NCI-H187 treated with DMSO at 0.1 percent for 48 hours (cell line): ENCODE measurements at regions not wholly inside any gene's neighbourhood (a gene's known extent, or its start where the extent isn't known, plus 50 kb on each side); places are given as distances from the start of the nearest gene placed in this dataset.

Source experiments
- DNase-seq: peaks from one replicate; lab custom pipeline; 2025; lab: John Stamatoyannopoulos, UW

- peak; percentile 39 for DNase-seq
These were observed 621.9 kb upstream of the SOX11 start for GRCh38 chr2:5070257-5070656.

- no peak for DNase-seq
These were observed 617.5 kb upstream of the SOX11 start for GRCh38 chr2:5074733-5075132.

- peak; percentile 96 for DNase-seq
These were observed 615.6 kb upstream of the SOX11 start for GRCh38 chr2:5076599-5076998.

GRCh38 chr2:5077479-5078089, 614.6 kb upstream of the SOX11 start:
- DNase-seq: peak; percentile 22

- DNase-seq: no peak
These were observed 608.8 kb upstream of the SOX11 start for GRCh38 chr2:5083402-5083801.

- no peak for DNase-seq
These were observed 602.8 kb upstream of the SOX11 start for GRCh38 chr2:5089409-5089808.

GRCh38 chr2:5093056-5093455, 599.1 kb upstream of the SOX11 start:
- no peak for DNase-seq

GRCh38 chr2:5093518-5093917, 598.7 kb upstream of the SOX11 start:
- no peak for DNase-seq

- no peak for DNase-seq
These were observed 598.0 kb upstream of the SOX11 start for GRCh38 chr2:5094192-5094591.

- DNase-seq: no peak
These were observed 593.9 kb upstream of the SOX11 start for GRCh38 chr2:5098286-5098685.

- DNase-seq: no peak
These were observed 589.4 kb upstream of the SOX11 start for GRCh38 chr2:5102823-5103222.

- peak; percentile 85 for DNase-seq
These were observed 580.6 kb upstream of the SOX11 start for GRCh38 chr2:5111581-5111980.

GRCh38 chr2:5119046-5119445, 573.1 kb upstream of the SOX11 start:
- no peak for DNase-seq

GRCh38 chr2:5121121-5121520, 571.1 kb upstream of the SOX11 start:
- no peak for DNase-seq

GRCh38 chr2:5121642-5122041, 570.5 kb upstream of the SOX11 start:
- DNase-seq: no peak

GRCh38 chr2:5123582-5124196, 568.5 kb upstream of the SOX11 start:
- DNase-seq: peak; percentile 76

GRCh38 chr2:5125017-5125730, 567.0 kb upstream of the SOX11 start:
- peak; percentile 95 for DNase-seq

GRCh38 chr2:5132281-5132680, 559.9 kb upstream of the SOX11 start:
- DNase-seq: no peak

GRCh38 chr2:5140347-5140746, 551.8 kb upstream of the SOX11 start:
- DNase-seq: no peak

GRCh38 chr2:5144159-5144558, 548.0 kb upstream of the SOX11 start:
- DNase-seq: no peak

- DNase-seq: no peak
These were observed 547.1 kb upstream of the SOX11 start for GRCh38 chr2:5145053-5145452.

- DNase-seq: no peak
These were observed 546.4 kb upstream of the SOX11 start for GRCh38 chr2:5145801-5146200.

- DNase-seq: no peak
These were observed 543.6 kb upstream of the SOX11 start for GRCh38 chr2:5148392-5149085.
